T-helper 2 cell treated with Interferon-gamma antibody and Interleukin-4, amounts not matched to agents 5 μg/mL and 100 μg/mL, for 36 hours (primary cell): ENCODE measurements at regions not wholly inside any gene's neighbourhood (a gene's known extent, or its start where the extent isn't known, plus 50 kb on each side); places are given as distances from the start of the nearest gene placed in this dataset.
"Not testable (repeated sequence)": the region's sequence is repeated elsewhere in the genome, so short reads cannot be mapped to it uniquely, and the experiment has no call there.

Experiments
- DNase-seq: peaks from one replicate; pipeline ENCODE4 v3.0.0; 2021; ENCODE audit warnings: low spot score
- H3K27ac Mint-ChIP-seq: one replicate; pipeline ENCODE4 v1.8.0; 2021; ENCODE audit warnings: mild to moderate bottlenecking, mixed read lengths
- H3K27me3 Mint-ChIP-seq: one replicate; pipeline ENCODE4 v1.8.0; 2021; ENCODE audit warnings: low read depth, mixed read lengths
- H3K36me3 Mint-ChIP-seq: one replicate; pipeline ENCODE4 v1.8.0; 2021; ENCODE audit warnings: low read depth, mixed read lengths
- H3K4me1 Mint-ChIP-seq: one replicate; pipeline ENCODE4 v1.8.0; 2021; ENCODE audit warnings: low read depth, mixed read lengths
- H3K4me3 Mint-ChIP-seq: one replicate; pipeline ENCODE4 v1.8.0; 2022; ENCODE audit warnings: mild to moderate bottlenecking, moderate library complexity, mixed read lengths
- H3K9me3 Mint-ChIP-seq: one replicate; pipeline ENCODE4 v1.8.0; 2021; ENCODE audit warnings: mixed read lengths

DNA sequence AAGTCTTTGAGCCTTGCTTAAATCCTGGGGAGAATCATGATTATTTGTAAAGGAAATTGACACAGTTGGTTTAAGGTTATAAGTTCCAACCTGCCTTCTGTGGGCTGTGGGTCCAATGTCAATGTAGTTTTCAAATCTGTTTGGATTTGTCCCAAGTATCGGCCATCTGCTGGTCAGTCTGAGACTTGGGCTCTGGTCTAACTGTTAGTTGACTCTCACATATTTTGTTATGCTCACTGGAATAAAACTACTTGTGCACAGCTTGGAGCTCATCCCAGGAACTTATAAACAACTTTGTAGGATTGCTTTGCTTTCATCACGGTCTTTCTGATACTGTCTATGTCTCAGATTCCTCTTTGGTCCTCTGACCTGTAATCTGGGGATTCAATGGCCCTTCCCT, 1026.2 kb upstream of the ZEB2 start:
- no peak for DNase-seq

GRCh38 chr2:145543856-145544255, 1023.9 kb upstream of the ZEB2 start:
- DNase-seq = no peak
- Mint-ChIP-seq H3K9me3 (no peaks in the 10 kb centered on the region), H3K4me1 (peaks cover 3% of the 10 kb centered on the region), H3K4me3 (no peak overlapping the region), H3K27ac (no peak overlapping the region), H3K36me3 (no peaks in the 10 kb centered on the region), H3K27me3 (no peaks in the 10 kb centered on the region)

More for the DNA sequence above, 1026.2 kb upstream of the ZEB2 start:
- H3K27ac Mint-ChIP-seq = no peak overlapping the region
- peaks cover 3% of the 10 kb centered on the region for H3K4me1 Mint-ChIP-seq
- no peaks in the 10 kb centered on the region for H3K36me3 Mint-ChIP-seq
- no peak overlapping the region for H3K4me3 Mint-ChIP-seq
- H3K9me3 Mint-ChIP-seq = no peaks in the 10 kb centered on the region
- H3K27me3 Mint-ChIP-seq = no peaks in the 10 kb centered on the region

GRCh38 chr2:145543155-145543554, 1023.2 kb upstream of the ZEB2 start:
- Mint-ChIP-seq H3K4me1 (peaks cover 3% of the 10 kb centered on the region), H3K36me3 (no peaks in the 10 kb centered on the region), H3K27ac (no peak overlapping the region), H3K4me3 (no peak overlapping the region), H3K9me3 (no peaks in the 10 kb centered on the region), H3K27me3 (no peaks in the 10 kb centered on the region)
- no peak for DNase-seq

DNA sequence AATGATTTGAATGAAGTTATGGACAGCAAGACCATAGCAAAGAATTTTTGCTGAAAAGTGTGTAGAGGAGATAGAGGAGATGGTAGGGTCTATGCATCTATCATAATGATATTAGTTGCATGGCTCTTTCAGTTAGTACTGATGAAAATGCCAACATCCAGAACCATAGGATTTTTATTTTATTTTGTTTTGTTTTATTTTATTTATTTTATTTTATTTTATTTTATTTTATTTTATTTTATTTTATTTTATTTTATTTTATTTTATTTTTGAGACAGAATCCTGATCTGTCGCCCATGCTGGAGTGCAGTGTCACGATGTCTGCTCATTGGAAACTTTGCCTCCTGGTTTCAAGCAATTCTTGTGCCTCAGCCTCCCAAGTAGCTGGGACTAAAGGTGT, 1021.1 kb upstream of the ZEB2 start:
- Mint-ChIP-seq H3K27ac (no peak overlapping the region), H3K4me1 (no peaks in the 10 kb centered on the region), H3K9me3 (no peaks in the 10 kb centered on the region), H3K4me3 (no peak overlapping the region), H3K36me3 (no peaks in the 10 kb centered on the region), H3K27me3 (no peaks in the 10 kb centered on the region)
- DNase-seq = no peak

GRCh38 chr2:145538661-145539350, 1018.9 kb upstream of the ZEB2 start:
- Mint-ChIP-seq H3K9me3 (no peaks in the 10 kb centered on the region), H3K4me1 (no peaks in the 10 kb centered on the region), H3K27me3 (no peaks in the 10 kb centered on the region), H3K27ac (no peak overlapping the region), H3K36me3 (no peaks in the 10 kb centered on the region), H3K4me3 (no peak overlapping the region)
- no peak for DNase-seq

- Mint-ChIP-seq H3K27me3 (no peaks in the 10 kb centered on the region), H3K36me3 (no peaks in the 10 kb centered on the region), H3K27ac (no peak overlapping the region), H3K4me1 (no peaks in the 10 kb centered on the region), H3K9me3 (no peaks in the 10 kb centered on the region), H3K4me3 (no peak overlapping the region)
- no peak for DNase-seq
Measured at GRCh38 chr2:145530653-145531052, 1010.7 kb upstream of the ZEB2 start.

DNA sequence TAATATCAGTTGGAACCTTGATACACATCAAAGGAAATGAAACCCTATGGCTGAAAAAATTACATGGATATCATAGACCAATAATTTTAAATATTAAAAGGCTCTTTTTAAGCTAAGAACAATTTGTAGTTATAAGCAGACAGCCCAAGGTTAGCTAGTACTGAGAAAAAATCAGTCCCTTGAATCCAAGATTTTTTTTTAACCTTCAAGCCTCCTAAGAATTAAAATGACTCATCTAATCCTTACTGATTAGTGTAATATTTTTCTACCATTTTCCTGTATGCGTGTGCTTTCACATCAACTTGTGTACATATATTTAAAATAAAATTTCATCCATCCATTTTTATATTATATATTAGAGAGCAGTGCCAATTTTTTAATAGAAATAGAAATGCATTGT, 1004.9 kb upstream of the ZEB2 start:
- H3K9me3 Mint-ChIP-seq = peaks cover 9% of the 10 kb centered on the region
- no peaks in the 10 kb centered on the region for H3K36me3 Mint-ChIP-seq
- no peak for DNase-seq
- no peak overlapping the region for H3K4me3 Mint-ChIP-seq
- H3K27me3 Mint-ChIP-seq = no peaks in the 10 kb centered on the region
- no peak overlapping the region for H3K27ac Mint-ChIP-seq
- H3K4me1 Mint-ChIP-seq = no peaks in the 10 kb centered on the region

DNA sequence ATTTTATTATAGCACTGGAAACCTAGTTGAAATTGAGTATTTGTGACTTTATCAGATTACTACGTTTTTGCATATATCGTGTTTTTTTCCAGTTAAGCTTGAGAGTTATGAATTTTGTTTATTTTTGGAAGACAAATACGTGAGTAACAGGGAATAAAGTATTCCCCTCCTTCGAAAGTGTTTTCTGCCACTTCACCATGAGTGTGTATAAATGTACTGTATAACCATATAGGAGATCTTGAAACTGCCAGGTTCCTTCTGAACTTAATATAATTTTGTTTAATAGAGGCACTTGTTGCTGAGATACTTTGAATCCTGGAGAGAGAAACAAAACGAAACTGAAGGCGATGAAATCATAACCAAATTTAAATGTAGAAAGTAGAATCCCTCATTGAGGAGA, 1004.4 kb upstream of the ZEB2 start:
- H3K4me3 Mint-ChIP-seq = no peak overlapping the region
- no peaks in the 10 kb centered on the region for H3K36me3 Mint-ChIP-seq
- no peaks in the 10 kb centered on the region for H3K27me3 Mint-ChIP-seq
- no peak overlapping the region for H3K27ac Mint-ChIP-seq
- no peak for DNase-seq
- no peaks in the 10 kb centered on the region for H3K4me1 Mint-ChIP-seq
- H3K9me3 Mint-ChIP-seq = peaks cover 9% of the 10 kb centered on the region

- not testable (repeated sequence) for DNase-seq, H3K4me3 Mint-ChIP-seq, H3K9me3 Mint-ChIP-seq, H3K4me1 Mint-ChIP-seq, H3K27ac Mint-ChIP-seq, H3K36me3 Mint-ChIP-seq, H3K27me3 Mint-ChIP-seq
Measured at GRCh38 chr2:145519254-145519653, 999.3 kb upstream of the ZEB2 start.

GRCh38 chr2:145511946-145512345, 992.0 kb upstream of the ZEB2 start:
- Mint-ChIP-seq H3K36me3 (no peaks in the 10 kb centered on the region), H3K4me1 (no peaks in the 10 kb centered on the region)
- no peak for DNase-seq

GRCh38 chr2:145503511-145503910, 983.6 kb upstream of the ZEB2 start:
- Mint-ChIP-seq H3K27me3 (no peaks in the 10 kb centered on the region), H3K9me3 (no peaks in the 10 kb centered on the region), H3K27ac (no peak overlapping the region), H3K4me3 (no peak overlapping the region), H3K36me3 (no peaks in the 10 kb centered on the region), H3K4me1 (no peaks in the 10 kb centered on the region)
- no peak for DNase-seq

More at GRCh38 chr2:145511946-145512345, 992.0 kb upstream of the ZEB2 start:
- Mint-ChIP-seq H3K4me3 (no peak overlapping the region), H3K27ac (no peak overlapping the region), H3K9me3 (no peaks in the 10 kb centered on the region), H3K27me3 (no peaks in the 10 kb centered on the region)

DNA sequence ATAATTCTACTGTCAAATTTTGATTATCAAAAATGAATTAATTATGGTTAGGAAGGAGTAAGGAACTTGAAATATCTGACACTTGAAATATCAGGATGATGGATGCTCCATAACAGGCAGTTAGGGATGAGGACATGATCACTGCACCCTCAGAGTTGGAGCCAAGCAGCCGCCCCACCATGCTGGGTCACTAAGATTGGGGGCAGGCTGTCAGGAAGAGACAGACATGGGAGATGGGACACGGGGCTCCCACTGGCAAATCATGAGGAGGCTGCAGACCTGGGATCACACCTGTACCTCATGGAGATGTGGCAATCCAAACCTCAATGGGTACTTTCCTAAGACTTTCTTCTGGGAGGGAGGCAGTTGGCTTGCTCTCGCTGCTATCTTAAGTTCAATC, 982.0 kb upstream of the ZEB2 start:
- H3K27ac Mint-ChIP-seq = no peak overlapping the region
- no peaks in the 10 kb centered on the region for H3K36me3 Mint-ChIP-seq
- no peaks in the 10 kb centered on the region for H3K4me1 Mint-ChIP-seq
- no peaks in the 10 kb centered on the region for H3K27me3 Mint-ChIP-seq
- no peak for DNase-seq
- no peak overlapping the region for H3K4me3 Mint-ChIP-seq
- no peaks in the 10 kb centered on the region for H3K9me3 Mint-ChIP-seq

GRCh38 chr2:145495590-145495989, 975.7 kb upstream of the ZEB2 start:
- Mint-ChIP-seq H3K4me1 (no peaks in the 10 kb centered on the region), H3K27me3 (no peaks in the 10 kb centered on the region), H3K9me3 (no peaks in the 10 kb centered on the region), H3K4me3 (no peak overlapping the region), H3K36me3 (no peaks in the 10 kb centered on the region), H3K27ac (no peak overlapping the region)
- DNase-seq = no peak

- no peak overlapping the region for H3K4me3 Mint-ChIP-seq
Measured at GRCh38 chr2:145494441-145494840, 974.5 kb upstream of the ZEB2 start.

DNA sequence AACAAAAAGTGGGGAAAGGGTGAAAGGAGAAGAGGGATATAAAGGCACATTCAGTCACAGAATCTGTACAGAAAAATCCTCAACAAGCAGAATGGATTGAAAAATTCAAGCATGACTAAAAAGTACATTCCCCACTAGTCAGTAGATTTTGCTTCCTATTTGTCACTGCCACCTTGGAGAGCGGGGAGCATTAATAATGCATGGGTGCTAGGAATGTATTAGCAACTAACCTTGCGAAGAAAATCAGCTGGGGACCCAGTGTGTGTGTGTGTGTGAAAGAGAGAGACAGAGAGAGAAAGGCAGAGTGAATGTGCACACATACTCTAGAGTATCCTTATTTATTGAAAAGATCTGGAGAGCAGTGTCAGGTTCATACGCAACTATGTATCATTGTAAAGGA, 968.7 kb upstream of the ZEB2 start:
- no peak overlapping the region for H3K27ac Mint-ChIP-seq
- no peaks in the 10 kb centered on the region for H3K36me3 Mint-ChIP-seq
- H3K9me3 Mint-ChIP-seq = no peaks in the 10 kb centered on the region
- H3K27me3 Mint-ChIP-seq = no peaks in the 10 kb centered on the region
- no peak for DNase-seq
- no peaks in the 10 kb centered on the region for H3K4me1 Mint-ChIP-seq
- H3K4me3 Mint-ChIP-seq = no peak overlapping the region

More at GRCh38 chr2:145494441-145494840, 974.5 kb upstream of the ZEB2 start:
- H3K9me3 Mint-ChIP-seq = no peaks in the 10 kb centered on the region
- H3K27ac Mint-ChIP-seq = no peak overlapping the region
- no peak for DNase-seq
- H3K36me3 Mint-ChIP-seq = no peaks in the 10 kb centered on the region
- no peaks in the 10 kb centered on the region for H3K4me1 Mint-ChIP-seq
- no peaks in the 10 kb centered on the region for H3K27me3 Mint-ChIP-seq
